ENCODE measurements at regions not wholly inside any gene's neighbourhood (a gene's known extent, or its start where the extent isn't known, plus 50 kb on each side); places are given as distances from the start of the nearest gene placed in this dataset.

DNA sequence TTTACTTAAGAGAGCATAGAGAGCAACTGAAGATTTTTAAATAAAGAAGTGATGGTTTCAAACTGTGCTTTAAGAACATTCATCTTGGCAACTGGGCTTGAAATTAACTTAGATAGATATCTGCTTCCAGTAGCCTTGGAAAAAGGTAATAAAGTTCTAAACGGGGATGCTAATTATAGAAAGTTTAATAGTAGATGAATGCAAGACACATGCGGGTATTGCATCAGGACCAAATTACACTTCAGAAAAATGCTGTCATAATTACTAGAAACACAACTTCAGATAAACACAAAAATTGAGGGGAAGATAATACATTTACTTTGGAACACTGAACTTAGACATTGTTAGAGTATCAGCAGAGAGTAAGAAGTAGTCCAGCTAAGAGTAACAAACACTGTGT, 227.7 kb upstream of the SNX2 start:
- TF ChIP-seq, protein P1, sequence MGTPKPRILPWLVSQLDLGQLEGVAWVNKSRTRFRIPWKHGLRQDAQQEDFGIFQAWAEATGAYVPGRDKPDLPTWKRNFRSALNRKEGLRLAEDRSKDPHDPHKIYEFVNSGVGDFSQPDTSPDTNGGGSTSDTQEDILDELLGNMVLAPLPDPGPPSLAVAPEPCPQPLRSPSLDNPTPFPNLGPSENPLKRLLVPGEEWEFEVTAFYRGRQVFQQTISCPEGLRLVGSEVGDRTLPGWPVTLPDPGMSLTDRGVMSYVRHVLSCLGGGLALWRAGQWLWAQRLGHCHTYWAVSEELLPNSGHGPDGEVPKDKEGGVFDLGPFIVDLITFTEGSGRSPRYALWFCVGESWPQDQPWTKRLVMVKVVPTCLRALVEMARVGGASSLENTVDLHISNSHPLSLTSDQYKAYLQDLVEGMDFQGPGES (IDR thresholded peaks at IDR 0.05; ENCODE audit: low read depth, low read length) = no peak
- TF ChIP-seq, protein P2, sequence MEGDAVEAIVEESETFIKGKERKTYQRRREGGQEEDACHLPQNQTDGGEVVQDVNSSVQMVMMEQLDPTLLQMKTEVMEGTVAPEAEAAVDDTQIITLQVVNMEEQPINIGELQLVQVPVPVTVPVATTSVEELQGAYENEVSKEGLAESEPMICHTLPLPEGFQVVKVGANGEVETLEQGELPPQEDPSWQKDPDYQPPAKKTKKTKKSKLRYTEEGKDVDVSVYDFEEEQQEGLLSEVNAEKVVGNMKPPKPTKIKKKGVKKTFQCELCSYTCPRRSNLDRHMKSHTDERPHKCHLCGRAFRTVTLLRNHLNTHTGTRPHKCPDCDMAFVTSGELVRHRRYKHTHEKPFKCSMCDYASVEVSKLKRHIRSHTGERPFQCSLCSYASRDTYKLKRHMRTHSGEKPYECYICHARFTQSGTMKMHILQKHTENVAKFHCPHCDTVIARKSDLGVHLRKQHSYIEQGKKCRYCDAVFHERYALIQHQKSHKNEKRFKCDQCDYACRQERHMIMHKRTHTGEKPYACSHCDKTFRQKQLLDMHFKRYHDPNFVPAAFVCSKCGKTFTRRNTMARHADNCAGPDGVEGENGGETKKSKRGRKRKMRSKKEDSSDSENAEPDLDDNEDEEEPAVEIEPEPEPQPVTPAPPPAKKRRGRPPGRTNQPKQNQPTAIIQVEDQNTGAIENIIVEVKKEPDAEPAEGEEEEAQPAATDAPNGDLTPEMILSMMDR (IDR thresholded peaks at IDR 0.05) = no peak
- TF ChIP-seq RFX5 (IDR thresholded peaks at IDR 0.05; ENCODE audit: low read length) = no peak
